Immature natural killer cell (primary cell): ENCODE measurements at regions not wholly inside any gene's neighbourhood (a gene's known extent, or its start where the extent isn't known, plus 50 kb on each side); places are given as distances from the start of the nearest gene placed in this dataset.
"Not testable (repeated sequence)": the region's sequence is repeated elsewhere in the genome, so short reads cannot be mapped to it uniquely, and the experiment has no call there.

Experiments
- DNase-seq, 3 donors: peaks; one replicate each; pipeline ENCODE4 v3.0.0; 2022; ENCODE audit warnings: mixed read lengths in 1 of 3
- H3K27ac Mint-ChIP-seq, 6 donors: one replicate each; pipeline ENCODE4 v1.8.0; 2020; ENCODE audit warnings: mixed read lengths in 6 of 6, mild to moderate bottlenecking in 5 of 6, inconsistent platforms in 4 of 6, moderate library complexity in 3 of 6
- H3K27me3 Mint-ChIP-seq, 3 donors: one replicate each; pipeline ENCODE4 v1.8.0; 2020 to 2021; ENCODE audit warnings: low read depth in 3 of 3, mild to moderate bottlenecking in 3 of 3, mixed read lengths in 3 of 3, moderate library complexity in 3 of 3, inconsistent platforms in 1 of 3
- H3K36me3 Mint-ChIP-seq, 3 donors: one replicate each; pipeline ENCODE4 v1.8.0; 2020; ENCODE audit warnings: mixed read lengths in 3 of 3, inconsistent platforms in 2 of 3, mild to moderate bottlenecking in 2 of 3
- H3K4me1 Mint-ChIP-seq, 2 donors: one replicate each; pipeline ENCODE4 v1.8.0; 2020; ENCODE audit warnings: inconsistent platforms in 2 of 2, mild to moderate bottlenecking in 2 of 2, mixed read lengths in 2 of 2, moderate library complexity in 1 of 2
- H3K4me3 Mint-ChIP-seq, 5 donors: one replicate each; pipeline ENCODE4 v1.8.0; 2020; ENCODE audit warnings: mild to moderate bottlenecking in 5 of 5, mixed read lengths in 5 of 5, inconsistent platforms in 3 of 5, moderate library complexity in 3 of 5
- H3K9me3 Mint-ChIP-seq, 6 donors: one replicate each; pipeline ENCODE4 v1.8.0; 2020; ENCODE audit warnings: mild to moderate bottlenecking in 6 of 6, mixed read lengths in 6 of 6, inconsistent platforms in 4 of 6, moderate library complexity in 3 of 6

- no peaks in the 10 kb centered on the region for H3K9me3 Mint-ChIP-seq
- no peak for DNase-seq
- H3K4me3 Mint-ChIP-seq, result no peak overlapping the region
- H3K27me3 Mint-ChIP-seq, result peaks cover 4 to 14% (median 6%) of the 10 kb centered on the region in 3 donors
- no peak overlapping the region for H3K27ac Mint-ChIP-seq
- no peaks in the 10 kb centered on the region for H3K36me3 Mint-ChIP-seq
- H3K4me1 Mint-ChIP-seq, result no peaks in the 10 kb centered on the region
Measured at GRCh38 chr7:45253368-45253767, 95.8 kb downstream of the RAMP3 start.

DNA sequence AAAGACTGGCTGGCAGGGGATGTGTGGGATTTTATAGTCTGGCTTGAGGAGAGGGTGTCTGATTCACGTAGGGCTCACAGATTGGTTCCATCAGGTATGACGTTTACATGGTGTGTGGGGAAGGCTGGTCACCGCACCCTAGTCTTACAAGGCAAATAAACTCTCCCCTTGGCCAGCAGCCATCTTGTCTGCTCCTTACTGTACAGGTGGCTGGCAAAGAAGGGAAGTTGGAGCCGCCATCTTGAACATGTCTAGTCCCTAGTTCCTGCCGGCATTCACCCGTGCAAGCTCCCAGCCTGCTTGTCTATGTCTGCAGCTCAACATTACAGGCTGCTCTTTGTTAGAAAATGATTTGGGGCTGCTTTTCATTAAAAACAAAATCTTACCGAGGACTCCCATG, 97.6 kb downstream of the RAMP3 start:
- Mint-ChIP-seq H3K9me3 (no peaks in the 10 kb centered on the region), H3K4me3 (no peak overlapping the region), H3K27ac (no peak overlapping the region), H3K4me1 (no peaks in the 10 kb centered on the region), H3K27me3 (peaks cover 4 to 17% (median 4%) of the 10 kb centered on the region in 3 donors), H3K36me3 (no peaks in the 10 kb centered on the region)
- DNase-seq, result no peak

- peaks cover 4 to 17% (median 7%) of the 10 kb centered on the region in 3 donors for H3K27me3 Mint-ChIP-seq
- H3K4me3 Mint-ChIP-seq, result no peak overlapping the region
- H3K27ac Mint-ChIP-seq, result no peak overlapping the region
- no peaks in the 10 kb centered on the region for H3K36me3 Mint-ChIP-seq
- no peaks in the 10 kb centered on the region for H3K9me3 Mint-ChIP-seq
- no peak for DNase-seq
- H3K4me1 Mint-ChIP-seq, result no peaks in the 10 kb centered on the region
Measured at GRCh38 chr7:45256309-45256708, 98.7 kb downstream of the RAMP3 start.

- no peak overlapping the region for H3K4me3 Mint-ChIP-seq
- H3K36me3 Mint-ChIP-seq, result no peaks in the 10 kb centered on the region
- no peaks in the 10 kb centered on the region for H3K4me1 Mint-ChIP-seq
- peaks cover 4 to 17% (median 7%) of the 10 kb centered on the region in 3 donors for H3K27me3 Mint-ChIP-seq
- no peak overlapping the region for H3K27ac Mint-ChIP-seq
- H3K9me3 Mint-ChIP-seq, result no peaks in the 10 kb centered on the region
- DNase-seq, result no peak
Measured at GRCh38 chr7:45256775-45257174, 99.2 kb downstream of the RAMP3 start.

- Mint-ChIP-seq H3K36me3 (no peaks in the 10 kb centered on the region), H3K27ac (no peak overlapping the region), H3K4me1 (no peaks in the 10 kb centered on the region), H3K27me3 (peaks cover 4 to 17% (median 7%) of the 10 kb centered on the region in 3 donors), H3K9me3 (no peaks in the 10 kb centered on the region), H3K4me3 (no peak overlapping the region)
- no peak for DNase-seq
Measured at GRCh38 chr7:45257284-45257683, 99.7 kb downstream of the RAMP3 start.

DNA sequence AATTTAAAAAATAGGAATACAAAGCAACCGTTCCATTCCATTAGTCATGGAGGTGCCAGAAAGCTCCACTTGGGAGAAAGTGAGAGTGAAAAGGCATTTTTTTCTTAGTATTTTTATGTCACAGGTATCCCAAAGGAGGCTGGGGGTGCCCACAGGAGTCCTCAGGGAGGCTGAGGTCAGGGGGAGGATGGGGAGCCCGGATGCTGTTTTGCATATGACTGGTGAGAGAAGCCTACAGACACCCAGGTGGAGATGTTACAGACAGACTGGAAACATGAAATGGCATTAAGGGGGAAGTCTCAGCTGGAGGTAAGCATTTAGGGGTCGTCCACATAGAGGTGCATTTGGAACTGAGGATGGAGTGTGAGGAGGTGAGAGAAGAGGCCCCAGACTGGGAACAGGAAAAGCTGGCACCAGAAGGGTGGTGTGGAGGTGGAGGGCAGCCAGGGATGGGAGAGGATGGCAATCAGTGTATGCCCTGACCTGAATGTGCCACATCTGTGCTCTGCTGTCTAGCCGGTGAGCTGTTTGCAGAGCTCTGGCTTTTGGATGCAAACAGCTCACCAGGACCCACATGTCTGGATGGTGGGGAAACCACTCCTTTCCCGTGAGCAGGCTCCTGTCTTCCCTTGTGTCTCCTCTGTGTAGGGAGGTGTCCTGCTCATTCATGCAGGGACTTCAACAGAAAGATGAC, 101.1 kb downstream of the RAMP3 start:
- no peaks in the 10 kb centered on the region for H3K9me3 Mint-ChIP-seq
- peaks cover 4 to 11% (median 8%) of the 10 kb centered on the region in 3 donors for H3K27me3 Mint-ChIP-seq
- DNase-seq, result no peak
- no peak overlapping the region for H3K27ac Mint-ChIP-seq
- H3K4me3 Mint-ChIP-seq, result no peak overlapping the region
- no peaks in the 10 kb centered on the region for H3K36me3 Mint-ChIP-seq
- H3K4me1 Mint-ChIP-seq, result no peaks in the 10 kb centered on the region

GRCh38 chr7:45259227-45259596, 101.6 kb downstream of the RAMP3 start:
- Mint-ChIP-seq H3K27me3 (peaks cover 4 to 6% (median 5%) of the 10 kb centered on the region in 3 donors), H3K36me3 (no peaks in the 10 kb centered on the region), H3K27ac (no peak overlapping the region), H3K4me3 (no peak overlapping the region), H3K4me1 (no peaks in the 10 kb centered on the region), H3K9me3 (no peaks in the 10 kb centered on the region)
- no peak for DNase-seq

- peaks cover 2 to 6% (median 5%) of the 10 kb centered on the region in 3 donors for H3K27me3 Mint-ChIP-seq
- H3K36me3 Mint-ChIP-seq, result no peaks in the 10 kb centered on the region
- peak; percentile 45 to 57 (median 46) for DNase-seq
- no peak overlapping the region for H3K27ac Mint-ChIP-seq
- no peaks in the 10 kb centered on the region for H3K4me1 Mint-ChIP-seq
- H3K4me3 Mint-ChIP-seq, result no peak overlapping the region
- no peaks in the 10 kb centered on the region for H3K9me3 Mint-ChIP-seq
Measured at GRCh38 chr7:45259966-45260646, 102.5 kb downstream of the RAMP3 start.

DNA sequence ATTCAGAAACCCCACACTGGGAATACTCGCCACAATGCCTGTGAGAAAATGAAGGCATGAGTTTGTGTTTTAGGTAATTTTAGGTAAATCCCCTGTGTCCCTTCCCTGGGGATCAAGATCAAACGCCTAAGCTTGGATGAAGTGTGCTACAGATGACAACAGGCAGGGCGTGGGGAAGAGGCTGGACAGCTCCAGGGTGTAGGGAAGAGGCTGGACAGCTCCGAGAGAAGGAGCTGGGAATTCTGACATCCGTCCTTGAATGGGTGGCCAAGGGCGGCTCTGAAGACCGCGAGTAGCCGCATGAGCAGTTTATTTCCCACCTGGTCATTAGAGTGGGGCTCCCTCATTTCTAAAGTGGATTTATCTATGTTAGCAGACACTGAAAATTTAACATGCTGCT, 109.7 kb downstream of the RAMP3 start:
- Mint-ChIP-seq H3K9me3 (no peaks in the 10 kb centered on the region), H3K27ac (no peak overlapping the region), H3K4me3 (no peak overlapping the region), H3K4me1 (no peaks in the 10 kb centered on the region), H3K27me3 (peaks cover 3 to 11% (median 5%) of the 10 kb centered on the region in 3 donors), H3K36me3 (no peaks in the 10 kb centered on the region)
- DNase-seq, result no peak

DNA sequence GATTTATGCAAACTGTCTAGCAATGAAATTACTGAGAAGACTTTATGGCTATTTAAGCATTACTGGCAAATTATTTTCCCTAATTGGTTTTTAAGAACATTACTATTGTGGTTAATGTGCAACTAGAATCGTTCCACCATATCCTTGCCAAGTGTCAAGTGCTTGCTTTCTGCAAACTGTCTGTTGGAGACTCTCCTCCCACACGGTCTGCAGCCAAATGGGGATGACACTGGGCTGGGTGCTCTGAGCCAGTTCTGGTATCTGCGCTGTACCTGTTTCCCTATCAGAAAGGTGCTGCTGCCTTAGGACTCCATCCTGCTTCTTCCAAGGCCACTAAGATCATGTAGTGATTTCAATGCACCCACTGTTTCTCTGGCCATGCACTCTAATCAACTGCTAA, 110.4 kb downstream of the RAMP3 start:
- Mint-ChIP-seq H3K36me3 (no peaks in the 10 kb centered on the region), H3K4me1 (no peaks in the 10 kb centered on the region), H3K9me3 (no peaks in the 10 kb centered on the region), H3K4me3 (no peak overlapping the region), H3K27me3 (peaks cover 3 to 11% (median 5%) of the 10 kb centered on the region in 3 donors), H3K27ac (no peak overlapping the region)
- no peak for DNase-seq

- DNase-seq, result no peak
- Mint-ChIP-seq H3K4me1 (no peaks in the 10 kb centered on the region), H3K4me3 (no peak overlapping the region), H3K36me3 (no peaks in the 10 kb centered on the region), H3K9me3 (no peaks in the 10 kb centered on the region), H3K27me3 (peaks cover 1 to 11% (median 5%) of the 10 kb centered on the region in 3 donors), H3K27ac (no peak overlapping the region)
Measured at GRCh38 chr7:45269192-45269591, 111.6 kb downstream of the RAMP3 start.

- Mint-ChIP-seq H3K27ac (no peak overlapping the region), H3K27me3 (peaks cover 6 to 22% (median 10%) of the 10 kb centered on the region in 3 donors), H3K4me1 (no peaks in the 10 kb centered on the region), H3K36me3 (no peaks in the 10 kb centered on the region), H3K4me3 (no peak overlapping the region), H3K9me3 (peaks cover 0 to 5% (median 0%) of the 10 kb centered on the region in 6 donors)
- no peak for DNase-seq
Measured at GRCh38 chr7:45278763-45279398, 121.3 kb downstream of the RAMP3 start.

- H3K27me3 Mint-ChIP-seq, DNase-seq, H3K27ac Mint-ChIP-seq, H3K4me3 Mint-ChIP-seq, H3K36me3 Mint-ChIP-seq, H3K9me3 Mint-ChIP-seq: not testable (repeated sequence)
- H3K4me1 Mint-ChIP-seq, result peaks cover 3 to 11% of the 10 kb centered on the region in 2 donors
Measured at GRCh38 chr7:45289611-45290010, 132.0 kb downstream of the RAMP3 start.

- DNase-seq, result no peak
- no peak overlapping the region for H3K4me3 Mint-ChIP-seq
- no peak overlapping the region for H3K27ac Mint-ChIP-seq
- peaks cover 0 to 8% (median 0%) of the 10 kb centered on the region in 6 donors for H3K9me3 Mint-ChIP-seq
- H3K36me3 Mint-ChIP-seq, result peaks cover 0 to 2% (median 0%) of the 10 kb centered on the region in 3 donors
- peaks cover 3 to 11% of the 10 kb centered on the region in 2 donors for H3K4me1 Mint-ChIP-seq
- peaks cover 1 to 7% (median 2%) of the 10 kb centered on the region in 3 donors for H3K27me3 Mint-ChIP-seq
Measured at GRCh38 chr7:45290880-45291279, 133.3 kb downstream of the RAMP3 start.
